ENCODE measurements at regions not wholly inside any gene's neighbourhood (a gene's known extent, or its start where the extent isn't known, plus 50 kb on each side); places are given as distances from the start of the nearest gene placed in this dataset.

DNA sequence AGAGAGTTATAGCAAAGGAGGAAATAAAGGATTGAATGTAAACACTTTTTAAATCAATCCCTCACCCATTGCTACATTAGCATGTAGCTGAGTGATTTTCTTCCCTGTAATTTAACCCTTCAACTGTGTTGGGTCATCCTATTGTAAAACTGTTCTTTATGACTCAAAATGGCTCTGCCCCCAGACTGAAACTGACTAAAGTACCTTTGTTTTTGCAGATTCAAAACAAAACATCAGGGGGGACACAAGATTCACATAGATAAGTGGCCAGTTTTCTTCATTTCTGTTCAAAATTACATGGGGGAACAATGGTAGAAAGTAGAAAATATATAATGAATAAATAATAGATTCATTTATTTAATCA lies 268.4 kb downstream of the IGSF11 start:
- H3K36me3 ChIP-seq = no peaks in the 10 kb centered on the region
- no peak for DNase-seq
- intact Hi-C loops (cut with DNase I; ENCODE audit: low total_unique reads) = no loop called here
- H3K9me3 ChIP-seq = no peaks in the 10 kb centered on the region
- H3K27ac ChIP-seq = no peak overlapping the region
- H3K4me1 ChIP-seq = no peaks in the 10 kb centered on the region
- H3K27me3 ChIP-seq = no peaks in the 10 kb centered on the region
- no peak overlapping the region for H3K4me3 ChIP-seq
- TF ChIP-seq, protein P1, sequence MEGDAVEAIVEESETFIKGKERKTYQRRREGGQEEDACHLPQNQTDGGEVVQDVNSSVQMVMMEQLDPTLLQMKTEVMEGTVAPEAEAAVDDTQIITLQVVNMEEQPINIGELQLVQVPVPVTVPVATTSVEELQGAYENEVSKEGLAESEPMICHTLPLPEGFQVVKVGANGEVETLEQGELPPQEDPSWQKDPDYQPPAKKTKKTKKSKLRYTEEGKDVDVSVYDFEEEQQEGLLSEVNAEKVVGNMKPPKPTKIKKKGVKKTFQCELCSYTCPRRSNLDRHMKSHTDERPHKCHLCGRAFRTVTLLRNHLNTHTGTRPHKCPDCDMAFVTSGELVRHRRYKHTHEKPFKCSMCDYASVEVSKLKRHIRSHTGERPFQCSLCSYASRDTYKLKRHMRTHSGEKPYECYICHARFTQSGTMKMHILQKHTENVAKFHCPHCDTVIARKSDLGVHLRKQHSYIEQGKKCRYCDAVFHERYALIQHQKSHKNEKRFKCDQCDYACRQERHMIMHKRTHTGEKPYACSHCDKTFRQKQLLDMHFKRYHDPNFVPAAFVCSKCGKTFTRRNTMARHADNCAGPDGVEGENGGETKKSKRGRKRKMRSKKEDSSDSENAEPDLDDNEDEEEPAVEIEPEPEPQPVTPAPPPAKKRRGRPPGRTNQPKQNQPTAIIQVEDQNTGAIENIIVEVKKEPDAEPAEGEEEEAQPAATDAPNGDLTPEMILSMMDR (IDR thresholded peaks at IDR 0.05) = no peak

GRCh38 chr3:118772036-118772435 lies 262.6 kb downstream of the IGSF11 start:
- no peaks in the 10 kb centered on the region for H3K9me3 ChIP-seq
- no peaks in the 10 kb centered on the region for H3K36me3 ChIP-seq

DNA sequence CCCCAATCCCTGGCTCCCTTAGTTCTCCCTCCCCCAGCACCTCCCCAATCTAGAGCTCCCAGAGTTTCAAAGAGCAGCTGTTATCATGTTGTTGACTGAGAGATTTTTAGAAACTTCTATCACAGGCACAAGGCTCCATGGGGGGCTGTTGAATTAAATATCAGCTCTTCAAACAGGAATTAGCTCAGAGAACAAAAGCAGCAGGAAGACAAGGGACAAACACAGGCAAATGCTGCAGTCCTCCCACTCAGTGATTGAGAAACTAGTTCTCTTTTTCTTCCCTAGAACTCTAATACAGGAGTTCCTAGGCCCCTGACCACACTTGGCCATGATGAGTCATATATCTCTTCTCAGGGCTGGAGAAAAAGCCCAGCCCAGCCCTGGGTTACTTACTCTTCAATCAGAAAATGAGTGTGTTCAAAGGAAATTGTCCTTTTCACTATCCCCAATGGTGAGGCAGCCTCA lies 262.1 kb downstream of the IGSF11 start:
- DNase-seq = no peak
- Histone ChIP-seq H3K4me3 (no peak overlapping the region), H3K27ac (no peak overlapping the region), H3K9me3 (no peaks in the 10 kb centered on the region), H3K36me3 (no peaks in the 10 kb centered on the region), H3K4me1 (no peaks in the 10 kb centered on the region), H3K27me3 (no peaks in the 10 kb centered on the region)
- intact Hi-C loops (cut with DNase I; ENCODE audit: low total_unique reads) = no loop called here
- TF ChIP-seq, protein P1 (IDR thresholded peaks at IDR 0.05) = no peak

More at GRCh38 chr3:118772036-118772435, 262.6 kb downstream of the IGSF11 start:
- Histone ChIP-seq H3K4me3 (no peak overlapping the region), H3K27me3 (no peaks in the 10 kb centered on the region), H3K4me1 (no peaks in the 10 kb centered on the region), H3K27ac (no peak overlapping the region)
- intact Hi-C loops (cut with DNase I; ENCODE audit: low total_unique reads) = no loop called here
- TF ChIP-seq, protein P1 (IDR thresholded peaks at IDR 0.05) = no peak
- DNase-seq = no peak

- H3K27ac ChIP-seq = no peak overlapping the region
- intact Hi-C loops (cut with DNase I; ENCODE audit: low total_unique reads) = no loop called here
Measured at GRCh38 chr3:118775021-118775420, 259.6 kb downstream of the IGSF11 start.

GRCh38 chr3:118778201-118778600 lies 256.4 kb downstream of the IGSF11 start:
- Histone ChIP-seq H3K27me3 (no peaks in the 10 kb centered on the region), H3K4me3 (no peak overlapping the region), H3K9me3 (no peaks in the 10 kb centered on the region), H3K4me1 (no peaks in the 10 kb centered on the region), H3K36me3 (no peaks in the 10 kb centered on the region), H3K27ac (no peak overlapping the region)
- TF ChIP-seq, protein P1 (IDR thresholded peaks at IDR 0.05) = no peak
- DNase-seq = no peak
- intact Hi-C loops (cut with DNase I; ENCODE audit: low total_unique reads) = no loop called here

More at GRCh38 chr3:118775021-118775420, 259.6 kb downstream of the IGSF11 start:
- H3K9me3 ChIP-seq = no peaks in the 10 kb centered on the region
- H3K4me3 ChIP-seq = no peak overlapping the region
- H3K36me3 ChIP-seq = no peaks in the 10 kb centered on the region
- no peaks in the 10 kb centered on the region for H3K4me1 ChIP-seq
- H3K27me3 ChIP-seq = no peaks in the 10 kb centered on the region
- no peak for DNase-seq
- TF ChIP-seq, protein P1 (IDR thresholded peaks at IDR 0.05) = no peak

DNA sequence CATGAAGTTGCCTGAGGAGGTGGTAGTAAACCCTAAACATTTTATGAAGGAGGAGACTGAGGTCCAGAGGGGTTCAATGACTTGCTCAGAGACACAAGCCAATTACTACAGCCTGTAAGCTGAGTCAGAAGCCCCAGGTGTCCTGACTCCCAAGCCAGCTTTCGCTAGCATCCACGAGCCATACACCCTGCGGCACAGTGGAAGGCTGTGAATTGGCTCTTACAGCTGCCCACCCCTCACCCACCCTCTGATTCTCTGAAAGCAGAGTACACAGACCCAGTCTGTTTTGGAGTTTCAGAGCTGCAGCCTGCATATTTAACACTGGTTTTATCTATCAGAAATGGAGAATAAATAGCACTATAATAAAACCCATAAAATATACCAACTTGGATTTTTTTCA lies 253.4 kb downstream of the IGSF11 start:
- Histone ChIP-seq H3K4me1 (no peaks in the 10 kb centered on the region), H3K36me3 (no peaks in the 10 kb centered on the region), H3K27ac (no peak overlapping the region), H3K9me3 (no peaks in the 10 kb centered on the region), H3K27me3 (no peaks in the 10 kb centered on the region), H3K4me3 (no peak overlapping the region)
- no peak for DNase-seq
- TF ChIP-seq, protein P1 (IDR thresholded peaks at IDR 0.05) = no peak
- intact Hi-C loops (cut with DNase I; ENCODE audit: low total_unique reads) = no loop called here
